Prostate gland (tissue), 2 donors: ENCODE measurements at regions not wholly inside any gene's neighbourhood (a gene's known extent, or its start where the extent isn't known, plus 50 kb on each side); places are given as distances from the start of the nearest gene placed in this dataset.

ENCODE experiments used
- DNase-seq: peaks from one replicate; pipeline ENCODE4 v3.0.0-alpha.2; 2019; ENCODE audit warnings: low spot score
- H3K27ac ChIP-seq, 2 donors: fragments of 200-600 bp; sonication (generic); 2 replicates each; pipeline ENCODE4 v1.5.1; 2017 to 2019
- H3K27me3 ChIP-seq: fragments of 200-600 bp; sonication (generic); replicated peaks from 2 replicates; pipeline ENCODE4 v1.5.1; 2019; ENCODE audit not compliant: insufficient read depth
- H3K36me3 ChIP-seq, 2 donors: fragments of 200-600 bp; sonication (generic); 1 replicate in 1 of 2; 2 replicates in 1 of 2; pipeline versions ENCODE4 v1.5.1 to v1.8.1; 2017 to 2019
- H3K4me1 ChIP-seq: fragments of 200-600 bp; sonication (generic); replicated peaks from 2 replicates; pipeline ENCODE4 v1.5.1; 2019
- H3K4me3 ChIP-seq, 2 donors: fragments of 200-600 bp; sonication (generic); 2 replicates each; pipeline ENCODE4 v1.5.1; 2017 to 2019
- H3K9me3 ChIP-seq: fragments of 200-600 bp; sonication (generic); 2 replicates; pipeline ENCODE4 v1.5.1; 2017
- POLR2A ChIP-seq: fragments of 450-650 bp; IDR thresholded peaks from one replicate; pipeline ENCODE4 v1.6.1; 2016; ENCODE audit warnings: antibody characterized with exemption, mild to moderate bottlenecking
- POLR2AphosphoS5 ChIP-seq: sonication (generic); formaldehyde crosslinking; IDR thresholded peaks from one replicate; pipeline ENCODE4 v1.6.1; 2017; ENCODE audit warnings: antibody characterized with exemption
- WGBS: methylation state at CpG from one replicate; pipeline ENCODE4 v1.1.5; 2018; 5-methylcytosine and 5-hydroxymethylcytosine counted together
- intact Hi-C: fragments of 100-400 bp; cut with DNase I; formaldehyde crosslinking; loops from one replicate; pipeline ENCODE4 v1.14.2; 2022
- TF ChIP-seq, protein P1 (sequence below), 4 experiments: fragments of 200-600 bp in 2 of 4; fragments of 450-650 bp in 2 of 4; sonication (generic) in 2 of 4; IDR thresholded peaks; 1 replicate in 3 of 4; 2 replicates in 1 of 4; pipeline ENCODE4 v1.5.1; 2016 to 2019; ENCODE audit warnings: antibody characterized with exemption in 4 of 4, mild to moderate bottlenecking in 2 of 4, moderate library complexity in 2 of 4

DNA sequence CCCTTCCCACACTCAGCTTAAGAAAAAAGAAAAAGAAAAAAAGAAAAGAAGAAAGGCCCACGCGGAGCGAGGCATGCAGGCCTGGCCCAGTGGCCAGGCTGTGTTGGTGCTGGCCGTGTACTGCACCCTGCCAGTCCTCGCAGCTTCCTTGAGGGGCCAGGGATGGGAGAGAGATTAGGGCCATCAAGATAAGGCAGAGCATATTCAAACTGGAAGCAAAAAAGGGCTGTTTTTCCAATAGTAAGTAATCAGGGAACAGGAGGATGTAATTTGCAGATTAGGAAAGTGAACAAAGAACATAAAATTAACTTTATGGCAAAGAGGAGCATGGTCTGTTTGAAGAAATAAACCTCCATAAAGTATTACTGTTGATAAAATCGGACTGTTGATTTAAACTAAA, 319.6 kb upstream of the CLINT1 start:
- peaks cover 4% of the 10 kb centered on the region for H3K4me1 ChIP-seq
- no peak overlapping the region for H3K27ac ChIP-seq
- no peaks in the 10 kb centered on the region for H3K9me3 ChIP-seq
- 73% methylated on average over 6 of the region's 6 CpGs for WGBS
- no peaks in the 10 kb centered on the region for H3K27me3 ChIP-seq
- TF ChIP-seq, protein P1, sequence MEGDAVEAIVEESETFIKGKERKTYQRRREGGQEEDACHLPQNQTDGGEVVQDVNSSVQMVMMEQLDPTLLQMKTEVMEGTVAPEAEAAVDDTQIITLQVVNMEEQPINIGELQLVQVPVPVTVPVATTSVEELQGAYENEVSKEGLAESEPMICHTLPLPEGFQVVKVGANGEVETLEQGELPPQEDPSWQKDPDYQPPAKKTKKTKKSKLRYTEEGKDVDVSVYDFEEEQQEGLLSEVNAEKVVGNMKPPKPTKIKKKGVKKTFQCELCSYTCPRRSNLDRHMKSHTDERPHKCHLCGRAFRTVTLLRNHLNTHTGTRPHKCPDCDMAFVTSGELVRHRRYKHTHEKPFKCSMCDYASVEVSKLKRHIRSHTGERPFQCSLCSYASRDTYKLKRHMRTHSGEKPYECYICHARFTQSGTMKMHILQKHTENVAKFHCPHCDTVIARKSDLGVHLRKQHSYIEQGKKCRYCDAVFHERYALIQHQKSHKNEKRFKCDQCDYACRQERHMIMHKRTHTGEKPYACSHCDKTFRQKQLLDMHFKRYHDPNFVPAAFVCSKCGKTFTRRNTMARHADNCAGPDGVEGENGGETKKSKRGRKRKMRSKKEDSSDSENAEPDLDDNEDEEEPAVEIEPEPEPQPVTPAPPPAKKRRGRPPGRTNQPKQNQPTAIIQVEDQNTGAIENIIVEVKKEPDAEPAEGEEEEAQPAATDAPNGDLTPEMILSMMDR (IDR thresholded peaks at IDR 0.05): no peak
- TF ChIP-seq POLR2A (no peak), POLR2AphosphoS5 (no peak)
- H3K36me3 ChIP-seq: no peaks in the 10 kb centered on the region
- intact Hi-C loops: loop anchor here (5.0 to 10.0 kb wide), 3 partner anchors 101 to 514 kb away; no protein-coding TSS in a partner anchor
- no peak overlapping the region for H3K4me3 ChIP-seq
- DNase-seq: no peak

DNA sequence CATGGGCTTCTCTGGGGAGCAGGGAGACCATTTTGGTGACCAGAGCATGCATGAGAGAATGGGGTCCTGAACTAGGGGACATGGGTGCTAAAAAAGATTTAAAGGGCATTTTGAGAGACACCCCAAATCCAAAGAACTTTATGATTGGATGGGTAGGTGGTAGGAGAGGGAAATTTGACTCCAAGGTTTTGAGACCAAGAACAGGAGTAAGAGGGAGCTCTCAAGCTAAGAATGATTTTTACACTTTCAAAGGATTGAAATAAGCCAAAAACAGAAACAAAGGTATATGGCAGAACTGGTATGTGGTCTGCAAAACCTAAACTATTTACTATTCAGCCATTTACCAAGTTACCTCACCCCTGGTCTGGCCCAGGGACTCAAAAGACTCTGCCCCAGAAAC, 318.2 kb upstream of the CLINT1 start:
- H3K4me1 ChIP-seq: peaks cover 4% of the 10 kb centered on the region
- intact Hi-C loops: loop anchor here (5.0 to 10.0 kb wide), 3 partner anchors 100 to 515 kb away; no protein-coding TSS in a partner anchor

DNA sequence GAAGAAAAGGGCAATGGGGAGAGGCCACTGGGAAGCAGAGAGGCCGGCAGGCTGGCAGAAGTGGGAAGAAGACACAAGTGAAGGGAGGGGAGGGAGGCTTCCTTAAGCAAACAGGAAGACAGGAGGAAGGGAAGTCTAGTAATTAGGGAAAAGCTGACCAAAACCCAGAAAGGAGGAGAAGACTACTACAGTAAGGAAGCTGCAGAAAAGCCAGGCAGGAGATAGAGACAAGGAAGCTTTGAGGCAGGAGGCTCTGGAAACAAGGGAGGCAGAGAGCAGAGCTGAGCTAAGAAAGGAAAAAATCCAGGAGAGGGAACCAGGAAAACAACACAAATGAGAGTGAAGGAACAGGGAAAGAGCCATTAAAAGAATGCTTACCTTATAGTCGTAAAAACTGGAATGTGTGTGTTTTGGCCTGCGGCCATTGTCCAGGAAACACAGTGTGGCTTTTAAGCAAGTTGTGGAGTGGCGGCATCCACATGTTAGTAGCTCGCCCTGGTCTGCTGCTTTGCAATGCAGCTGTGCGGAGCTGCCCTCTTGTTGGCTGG, 317.1 kb upstream of the CLINT1 start:
- Histone ChIP-seq H3K4me1 (peaks cover 4% of the 10 kb centered on the region), H3K27me3 (no peaks in the 10 kb centered on the region), H3K36me3 (no peaks in the 10 kb centered on the region), H3K9me3 (no peaks in the 10 kb centered on the region), H3K4me3 (no peak overlapping the region), H3K27ac (peak overlapping the region in 1 of 2 donors; percentile 33)
- TF ChIP-seq POLR2AphosphoS5: peak; percentile 70
- TF ChIP-seq, protein P1 (IDR thresholded peaks at IDR 0.05): no peak
- intact Hi-C loops: loop anchor here (1.0 to 10.0 kb wide), 4 partner anchors 99 to 930 kb away; no protein-coding TSS in a partner anchor
- WGBS: 31% methylated on average over 6 of the region's 6 CpGs
- DNase-seq: peak; percentile 61

More for the DNA sequence above, 318.2 kb upstream of the CLINT1 start:
- Histone ChIP-seq H3K4me3 (no peak overlapping the region), H3K27me3 (no peaks in the 10 kb centered on the region), H3K9me3 (no peaks in the 10 kb centered on the region), H3K36me3 (no peaks in the 10 kb centered on the region), H3K27ac (no peak overlapping the region)
- no peak for DNase-seq
- TF ChIP-seq, protein P1 (IDR thresholded peaks at IDR 0.05): no peak
- TF ChIP-seq POLR2AphosphoS5 (no peak), POLR2A (no peak)

DNA sequence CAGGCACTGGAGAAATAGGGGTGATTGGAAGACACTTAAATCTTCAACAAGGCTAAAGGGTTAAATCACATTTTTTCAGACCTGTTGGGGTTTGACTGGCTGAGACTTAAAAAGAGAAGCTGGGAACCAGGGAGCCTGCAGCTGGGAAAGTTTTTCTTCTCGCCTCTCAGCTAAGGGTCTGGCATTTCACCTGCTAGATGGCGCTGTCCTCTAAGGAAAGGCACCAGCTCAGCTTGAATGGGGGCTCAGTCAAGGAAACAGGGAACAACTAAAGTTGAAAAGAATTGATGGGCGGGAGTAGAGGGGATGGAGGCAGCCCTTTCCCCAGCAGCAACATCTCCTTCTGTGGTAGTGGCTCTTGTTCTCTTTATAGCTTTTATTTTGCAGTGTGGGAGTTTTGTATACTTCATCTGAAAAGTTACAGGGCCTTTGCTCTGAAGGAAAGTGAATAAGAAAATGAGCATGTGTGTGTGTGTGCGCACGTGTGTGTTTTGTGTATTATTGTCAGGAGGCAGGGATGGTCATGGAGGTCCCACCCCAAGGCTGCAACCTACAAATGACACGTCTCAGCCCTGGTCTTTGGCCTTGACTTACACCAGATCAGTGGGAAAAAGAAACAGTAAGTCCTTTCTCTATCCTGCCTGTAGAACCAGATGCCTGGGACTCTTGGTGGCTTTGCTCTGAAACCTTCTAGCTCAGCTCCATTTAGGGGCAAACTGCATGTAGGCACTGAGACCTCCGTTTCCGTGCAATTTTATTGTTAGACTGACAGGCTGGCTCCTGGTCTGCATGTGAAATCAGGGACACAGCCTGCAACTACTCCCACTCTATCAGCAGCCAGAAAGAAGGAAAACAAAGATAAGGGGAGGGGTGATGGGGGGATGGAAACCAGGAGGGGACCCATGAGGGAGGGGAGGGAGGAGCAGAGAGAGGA, 316.2 kb upstream of the CLINT1 start:
- Histone ChIP-seq H3K27me3 (no peaks in the 10 kb centered on the region), H3K36me3 (no peaks in the 10 kb centered on the region), H3K9me3 (no peaks in the 10 kb centered on the region), H3K27ac (peak overlapping the region in 1 of 2 donors; percentile 33), H3K4me3 (no peak overlapping the region), H3K4me1 (peaks cover 4% of the 10 kb centered on the region)
- 32% methylated on average over 8 of the region's 8 CpGs for WGBS
- TF ChIP-seq POLR2A: no peak
- TF ChIP-seq POLR2AphosphoS5: no peak
- TF ChIP-seq, protein P1 (IDR thresholded peaks at IDR 0.05): peak; percentile 19 to 70 (median 61)
- intact Hi-C loops: loop anchor here (1.0 to 10.0 kb wide), 4 partner anchors 98 to 931 kb away; no protein-coding TSS in a partner anchor
- peak; percentile 55 for DNase-seq
